HG03378 (cell line): ENCODE measurements at regions not wholly inside any gene's neighbourhood (a gene's known extent, or its start where the extent isn't known, plus 50 kb on each side); places are given as distances from the start of the nearest gene placed in this dataset.
"Not testable (repeated sequence)": the region's sequence is repeated elsewhere in the genome, so short reads cannot be mapped to it uniquely, and the experiment has no call there.

Experiments used
- ATAC-seq: cut with Tn5 transposase; IDR thresholded peaks from one replicate; pipeline ENCODE4 v1.9.1; 2021; ENCODE audit warnings: mild to moderate bottlenecking, moderate library complexity; ENCODE audit not compliant: unreplicated experiment

DNA sequence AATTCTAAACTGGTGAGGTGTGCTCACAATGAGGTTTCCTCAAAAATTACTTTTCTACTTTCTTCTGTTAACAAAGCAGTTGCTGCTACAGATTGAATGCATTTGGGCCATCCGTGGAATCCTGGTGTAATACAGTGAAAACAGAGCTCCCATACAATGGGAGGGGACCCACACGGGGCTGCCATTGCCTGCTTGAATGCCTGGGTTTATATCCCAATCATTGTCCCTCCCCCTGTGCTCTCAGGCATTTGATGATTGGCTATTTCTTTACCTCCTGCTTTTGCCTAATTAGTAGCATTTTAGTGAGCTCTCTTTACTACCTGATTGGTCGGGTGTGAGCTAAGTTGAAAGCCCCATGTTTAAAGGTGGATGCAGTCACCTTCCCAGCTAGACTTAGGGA is 52.9 kb upstream of the CSF1 start:
- not testable (repeated sequence) for ATAC-seq

DNA sequence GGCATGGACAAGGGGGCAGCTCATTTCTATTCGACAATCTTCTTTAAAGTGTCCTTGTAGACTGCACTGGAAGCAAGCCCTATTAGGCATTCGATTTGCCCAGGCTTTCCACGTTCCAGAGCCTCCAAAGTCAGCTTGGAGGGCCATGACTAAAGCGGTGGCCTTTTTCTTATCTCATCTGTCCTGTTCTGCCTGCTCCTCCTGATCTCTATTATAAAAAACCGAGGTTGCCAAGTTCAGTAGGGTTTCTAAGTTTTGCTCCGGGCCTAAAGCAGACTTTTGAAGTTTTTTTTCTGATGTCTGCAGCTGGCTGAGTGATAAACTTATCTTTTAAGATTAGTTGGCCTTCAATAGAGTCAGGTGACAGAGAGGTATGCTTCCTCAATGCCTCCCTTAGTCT is 54.7 kb upstream of the CSF1 start:
- ATAC-seq: not testable (repeated sequence)

DNA sequence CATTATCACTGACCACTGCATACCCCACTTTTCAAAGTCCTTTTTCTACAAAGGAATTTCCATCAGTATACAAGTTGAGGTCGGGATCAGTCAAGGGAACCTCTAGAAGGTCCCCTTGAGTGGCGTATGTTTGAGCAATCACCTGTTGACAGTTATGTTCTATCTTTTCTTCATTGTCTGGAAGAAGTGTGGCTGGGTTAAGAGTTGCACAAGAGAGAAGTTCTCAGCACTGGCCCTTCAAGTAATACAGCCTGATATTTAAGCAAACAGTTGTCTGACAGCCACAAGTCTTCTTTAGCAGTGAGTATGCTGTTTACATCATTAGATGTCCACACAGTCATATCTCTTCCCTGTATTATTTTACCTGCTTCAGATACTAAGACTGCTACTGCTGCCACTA is 56.7 kb upstream of the CSF1 start:
- not testable (repeated sequence) for ATAC-seq

DNA sequence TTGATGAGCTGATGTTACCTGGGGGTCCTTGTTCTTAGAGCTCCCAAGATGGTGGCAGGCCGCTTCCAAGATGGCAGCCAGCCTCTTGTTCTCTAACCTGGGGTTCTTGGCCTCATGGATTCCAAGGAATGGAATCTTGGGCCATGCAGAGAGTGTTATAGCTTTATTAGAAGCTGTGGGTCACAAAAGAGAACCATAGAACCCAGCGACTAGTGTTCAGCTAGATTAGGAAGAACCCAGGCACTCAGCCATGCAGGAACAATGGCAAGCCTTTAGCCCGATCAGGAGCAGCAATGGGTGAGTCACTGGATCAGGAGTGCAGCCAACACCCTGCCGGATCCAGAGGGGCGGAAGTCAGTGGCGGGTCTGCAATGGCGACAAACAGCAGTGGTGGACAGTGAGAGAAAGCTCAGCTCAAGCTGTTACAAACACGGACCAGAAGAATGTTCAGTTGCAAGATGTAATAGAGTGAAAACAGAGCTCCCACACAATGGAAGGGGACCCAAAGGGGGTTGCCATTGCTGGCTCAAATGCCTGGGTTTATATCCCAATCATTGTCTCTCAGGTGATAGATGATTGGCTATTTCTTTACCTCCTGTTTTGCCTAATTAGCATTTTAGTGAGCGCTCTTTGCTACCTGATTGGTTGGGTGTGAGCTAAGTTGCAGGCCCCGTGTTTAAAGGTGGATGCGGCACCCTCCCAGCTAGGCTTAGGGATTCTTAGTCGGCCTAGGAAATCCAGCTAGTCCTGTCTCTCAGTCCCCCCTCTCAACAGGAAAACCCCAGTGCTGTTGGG is 58.2 kb upstream of the CSF1 start:
- not testable (repeated sequence) for ATAC-seq

DNA sequence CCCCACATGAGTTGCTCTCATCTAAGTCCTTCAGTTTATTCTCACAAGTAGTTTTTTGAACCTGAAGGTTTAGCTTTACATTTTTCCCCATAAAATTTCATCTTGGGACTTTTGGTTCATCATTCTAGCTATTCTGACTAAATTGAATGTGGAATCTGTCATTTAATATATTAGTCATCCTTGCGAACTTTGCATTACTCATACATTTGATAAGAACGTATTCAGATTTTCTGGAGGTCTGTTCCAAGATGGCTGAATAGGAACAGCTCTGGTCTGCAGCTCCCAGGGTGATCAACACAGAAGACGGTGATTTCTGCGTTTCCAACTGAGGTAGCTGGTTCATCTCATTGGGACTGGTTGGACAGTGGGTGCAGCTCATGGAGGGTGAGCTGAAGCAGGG is 59.8 kb upstream of the CSF1 start:
- no peak for ATAC-seq

DNA sequence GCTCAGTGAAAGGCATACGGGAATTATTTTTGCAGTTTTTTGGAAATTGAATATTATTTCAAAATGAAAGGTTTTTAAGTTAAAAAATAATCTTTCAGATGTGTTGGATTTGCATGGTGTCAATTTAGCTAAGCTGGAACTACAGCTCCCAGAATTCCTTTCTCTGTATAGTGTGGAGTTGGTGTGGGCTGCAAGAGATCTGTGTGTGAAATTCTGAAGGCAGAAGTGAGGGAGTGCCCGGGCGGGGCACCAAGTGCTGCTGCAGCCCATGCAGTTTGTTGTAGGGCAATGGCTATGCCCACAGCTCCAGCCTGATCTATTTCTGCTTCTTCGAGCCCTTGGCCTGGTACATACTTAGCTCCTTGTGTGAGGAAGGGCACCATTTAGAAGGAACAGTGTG is 60.5 kb upstream of the CSF1 start:
- no peak for ATAC-seq

DNA sequence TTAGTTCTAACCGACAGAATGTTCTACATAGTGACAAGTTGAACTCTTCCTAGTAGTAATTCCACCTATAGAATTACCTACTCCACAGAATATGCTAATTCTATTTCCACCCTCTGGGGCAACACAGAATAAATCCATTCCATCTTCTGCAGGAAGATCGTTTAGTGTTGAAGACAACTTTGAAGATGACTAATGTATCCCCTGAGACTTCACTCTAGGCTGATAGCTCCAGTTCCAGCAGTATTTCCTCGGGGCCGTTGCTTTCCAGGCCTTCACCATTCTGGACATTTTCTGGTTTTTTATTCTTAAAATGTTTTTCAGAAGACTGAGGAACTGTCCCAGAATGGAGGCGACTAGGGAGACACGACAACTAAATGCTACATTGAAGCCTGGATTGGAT is 61.0 kb upstream of the CSF1 start:
- ATAC-seq: no peak

DNA sequence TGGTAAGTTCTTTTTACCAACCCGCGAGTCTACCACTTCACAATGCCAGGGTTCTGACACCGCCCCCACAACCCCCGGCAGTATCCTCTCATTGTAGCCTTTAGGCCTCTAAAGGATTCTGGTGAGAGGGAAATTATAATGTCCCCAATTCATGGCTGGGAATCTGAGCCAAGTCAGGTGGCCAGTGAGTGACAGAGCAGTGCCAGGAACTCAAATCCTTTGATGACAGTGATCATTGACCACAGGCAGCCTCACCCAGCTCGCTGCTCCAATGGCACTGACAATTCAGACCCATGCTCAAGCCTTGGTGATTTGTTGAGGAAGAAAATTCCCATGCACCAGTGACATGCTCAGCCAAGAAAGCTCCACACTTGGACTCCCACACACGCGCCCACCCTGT is 63.4 kb upstream of the CSF1 start:
- ATAC-seq: no peak

DNA sequence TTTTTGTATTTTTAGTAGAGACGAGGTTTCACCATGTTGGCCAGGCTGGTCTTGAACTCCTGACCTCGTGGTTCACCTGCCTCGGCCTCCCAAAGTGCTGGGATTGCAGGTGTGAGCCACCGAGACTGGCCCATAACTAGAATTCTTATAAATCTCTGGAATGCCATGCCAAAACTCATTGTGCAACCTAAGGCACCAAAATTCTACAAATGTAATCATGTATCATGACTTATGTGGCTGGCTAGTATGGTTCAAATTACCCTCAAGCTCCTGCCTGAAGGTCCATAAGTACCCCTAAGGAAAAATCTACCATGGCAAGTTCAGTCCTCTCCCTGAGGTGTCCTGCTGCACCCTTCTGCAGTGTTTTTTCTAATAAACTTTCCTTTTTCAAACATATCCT is 63.8 kb upstream of the CSF1 start:
- ATAC-seq: no peak

DNA sequence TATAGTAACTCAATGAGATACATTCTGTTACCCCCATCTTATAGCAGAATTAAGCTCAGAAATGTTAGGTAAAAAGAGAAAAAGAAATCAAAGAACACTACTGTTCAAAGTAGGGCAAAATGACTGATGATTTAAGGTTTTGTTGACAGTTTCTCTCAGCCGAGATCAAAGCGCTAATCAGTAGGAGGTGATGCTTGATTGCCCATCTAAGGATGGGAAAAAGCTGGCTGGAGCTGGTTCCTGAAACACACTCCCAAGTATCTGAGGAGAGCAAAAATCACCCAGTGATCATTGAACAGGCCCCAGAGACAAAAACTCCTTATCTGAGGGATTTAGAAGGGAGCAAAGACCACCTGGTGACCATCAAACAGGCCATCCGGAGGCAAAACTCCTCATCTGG is 64.5 kb upstream of the CSF1 start:
- ATAC-seq: no peak

DNA sequence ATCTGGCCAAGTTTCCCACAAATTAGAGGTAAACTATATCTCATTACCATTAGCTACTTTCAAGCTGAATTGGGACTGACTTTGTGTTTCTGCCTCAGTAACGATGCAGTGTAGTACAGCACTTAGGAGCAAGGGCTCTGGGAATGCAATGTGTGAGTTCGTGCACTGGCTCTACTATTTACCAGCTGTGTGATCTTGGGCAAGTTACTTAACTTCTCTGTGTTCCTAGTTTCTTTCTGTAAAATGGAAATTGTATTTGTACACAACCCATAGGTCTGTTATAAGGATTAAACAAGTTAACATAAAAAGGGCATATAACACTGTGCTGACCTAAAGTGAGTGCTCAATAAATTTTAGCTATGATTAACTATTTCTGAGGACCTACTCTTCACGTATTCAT is 65.0 kb upstream of the CSF1 start:
- ATAC-seq: no peak

DNA sequence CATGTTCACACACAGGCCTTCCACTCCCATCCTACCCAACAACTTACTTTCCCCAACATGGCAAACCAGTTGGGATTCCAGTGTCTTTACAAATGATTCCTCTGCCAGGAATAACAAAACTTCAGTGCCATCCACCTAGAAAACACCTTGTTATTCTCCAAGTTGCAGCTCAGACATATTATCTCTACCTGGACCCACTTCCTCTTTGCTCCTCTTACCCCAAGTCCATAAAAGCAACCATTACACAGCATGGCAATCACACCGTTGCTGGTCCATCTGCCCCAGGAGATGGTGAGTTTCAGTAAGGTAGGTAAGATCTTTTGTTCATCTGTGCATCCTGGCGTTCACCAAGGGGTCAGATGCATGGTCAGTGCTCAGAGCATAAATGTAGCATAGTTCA is 66.0 kb upstream of the CSF1 start:
- ATAC-seq: no peak

DNA sequence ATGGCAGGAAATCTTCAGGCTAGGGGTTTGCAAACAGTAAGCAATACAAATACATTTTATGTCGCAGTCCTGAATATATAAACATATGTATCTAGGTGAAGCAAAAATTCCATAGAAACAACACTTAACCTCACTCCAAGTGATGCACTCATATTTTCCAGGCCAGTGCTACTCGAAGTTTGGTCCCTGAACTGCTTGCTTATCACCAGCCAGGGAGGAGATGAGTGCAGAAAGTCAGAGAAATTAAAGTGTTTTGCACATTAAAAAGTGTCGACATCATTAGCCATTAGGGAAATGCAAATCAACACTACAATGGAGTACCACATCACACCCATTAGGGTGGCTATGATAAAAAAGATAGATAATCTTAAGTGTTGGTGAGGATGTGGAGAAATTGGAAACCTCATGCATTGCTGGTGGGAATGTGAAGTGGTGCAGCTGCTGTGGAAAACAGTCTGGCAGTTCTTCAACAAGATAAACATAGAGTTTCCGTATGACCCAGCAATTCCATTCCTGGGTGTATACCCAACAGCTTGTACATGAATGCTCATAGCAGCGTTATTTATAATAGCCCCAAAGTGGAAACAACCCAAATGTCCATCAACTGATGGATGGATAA is 70.5 kb upstream of the CSF1 start:
- ATAC-seq: no peak

DNA sequence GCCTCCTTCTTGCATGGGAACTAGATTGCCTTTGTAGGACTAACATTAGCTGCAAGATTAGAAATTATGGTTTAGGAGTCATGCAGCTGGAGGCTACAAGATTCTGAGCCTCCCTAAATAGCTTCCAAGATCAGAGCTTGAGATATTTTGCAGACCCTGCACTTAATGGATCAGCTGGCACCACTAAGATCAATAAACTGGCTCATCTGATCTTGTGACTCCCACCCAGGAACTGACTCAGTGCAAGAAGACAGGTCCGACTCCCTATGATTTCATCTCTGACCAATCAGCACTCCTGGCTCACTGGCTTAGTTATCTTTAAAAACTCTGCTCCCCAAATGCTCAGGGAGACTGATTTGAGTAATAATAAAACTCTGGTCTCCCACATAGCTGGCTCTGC is 71.4 kb upstream of the CSF1 start:
- not testable (repeated sequence) for ATAC-seq

DNA sequence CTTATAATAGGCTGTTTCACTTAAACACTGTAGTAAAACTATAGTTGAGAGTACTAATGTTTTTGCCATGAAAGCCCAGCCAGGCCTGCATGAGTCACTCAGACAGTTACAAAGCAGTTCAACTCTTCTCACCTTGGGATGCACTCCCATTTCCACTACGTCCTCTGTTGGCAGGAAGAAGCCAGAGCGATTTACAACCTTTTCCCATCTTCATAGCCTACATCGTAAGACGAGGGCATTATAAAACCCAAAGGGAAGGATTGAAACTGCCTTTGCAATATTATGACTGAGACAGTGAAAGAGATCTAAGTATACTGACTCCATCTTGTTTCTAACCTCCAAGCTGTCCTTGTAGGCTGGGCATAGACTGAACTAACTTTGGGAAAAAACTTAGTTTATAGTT is 71.8 kb upstream of the CSF1 start:
- ATAC-seq: no peak

DNA sequence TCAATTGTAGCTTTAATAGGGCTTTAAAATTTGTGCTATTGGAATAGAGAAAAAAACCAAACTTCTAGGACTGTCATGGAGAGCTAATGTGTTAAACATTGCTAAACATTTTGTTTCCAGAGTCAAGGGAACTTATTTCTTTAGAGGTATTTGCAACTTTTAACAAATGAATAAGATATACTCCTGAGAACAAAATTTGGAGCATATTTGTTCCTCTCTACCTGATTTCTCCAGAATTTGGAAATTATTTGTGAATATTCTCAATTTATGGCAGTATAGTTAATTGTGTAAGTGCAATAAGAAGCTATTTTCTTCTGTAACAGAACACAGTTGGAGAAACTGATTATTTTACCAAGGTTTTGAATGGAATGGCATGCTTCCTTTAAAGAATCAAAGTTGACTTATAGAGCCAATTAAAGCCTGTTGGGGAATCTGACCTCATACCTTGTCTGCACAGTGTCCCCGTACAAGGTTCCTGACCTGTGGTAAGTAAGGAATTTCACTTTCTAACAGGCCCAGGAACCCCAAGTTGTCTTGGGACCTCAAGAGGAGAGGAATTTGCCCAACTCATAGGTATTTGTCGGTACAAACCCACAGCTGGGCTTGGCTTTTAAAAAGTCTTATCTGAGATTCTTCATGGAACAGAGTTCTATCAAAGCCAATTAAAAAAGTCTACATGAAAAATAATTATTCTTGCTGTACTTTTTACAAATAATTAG is 72.6 kb upstream of the CSF1 start:
- ATAC-seq: no peak

DNA sequence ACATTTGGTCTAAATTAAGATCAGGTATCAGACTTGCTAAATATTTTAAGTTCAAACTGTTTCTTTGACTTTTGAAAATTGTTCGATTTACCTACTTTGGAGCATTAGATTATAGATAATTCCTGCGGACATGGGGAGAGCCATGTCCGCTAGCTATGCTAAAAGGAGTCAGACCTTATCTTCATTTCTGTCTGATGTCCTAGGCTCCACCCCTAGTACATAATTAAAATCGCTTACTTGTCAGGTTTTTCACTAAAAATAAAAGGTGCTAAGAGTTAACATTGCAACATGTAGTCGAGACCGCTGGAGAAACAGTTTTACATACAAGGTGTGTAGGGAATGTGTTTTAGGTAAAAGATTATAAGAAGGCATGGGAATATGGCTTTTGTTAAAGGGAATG is 71.9 kb upstream of the EPS8L3 start:
- ATAC-seq: not testable (repeated sequence)

DNA sequence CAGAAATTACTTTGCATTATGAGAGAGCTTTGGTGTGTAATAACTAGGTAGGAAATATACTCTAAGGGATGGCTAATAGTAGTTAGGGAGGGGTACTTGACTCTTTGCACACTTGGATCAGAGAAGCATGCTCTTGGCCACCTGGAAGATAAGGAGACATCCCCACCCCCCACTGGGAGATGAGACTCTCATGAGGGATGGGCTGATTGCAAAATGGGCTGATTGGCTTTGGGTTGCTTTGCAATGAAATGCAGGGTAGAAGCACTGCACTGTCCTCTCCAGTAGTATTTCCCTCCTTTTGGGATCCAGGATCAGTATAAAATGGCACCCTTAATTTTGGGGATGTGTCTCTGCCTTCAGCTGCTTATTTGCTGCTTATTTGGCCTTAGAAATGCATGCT is 71.2 kb upstream of the EPS8L3 start:
- ATAC-seq: no peak

DNA sequence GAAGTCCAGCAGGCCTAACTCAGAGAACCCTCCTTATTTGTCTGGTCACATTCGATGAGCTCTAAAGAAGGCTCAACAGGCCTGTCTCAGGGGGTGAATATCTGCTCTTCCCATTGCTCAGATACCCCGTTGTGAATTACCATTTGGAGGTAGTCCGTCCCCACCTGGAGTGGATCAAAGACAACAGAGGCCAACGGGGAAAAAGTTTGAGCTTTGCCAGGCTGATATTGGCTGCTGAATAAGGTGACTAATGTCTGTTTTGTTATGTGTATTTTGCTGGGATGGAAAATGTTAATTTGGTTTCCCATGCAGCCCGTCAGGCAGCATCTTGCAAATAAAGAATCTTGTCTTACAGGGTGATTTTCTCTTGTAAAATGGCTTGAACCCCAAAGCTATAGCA is 69.2 kb upstream of the EPS8L3 start:
- ATAC-seq: no peak

DNA sequence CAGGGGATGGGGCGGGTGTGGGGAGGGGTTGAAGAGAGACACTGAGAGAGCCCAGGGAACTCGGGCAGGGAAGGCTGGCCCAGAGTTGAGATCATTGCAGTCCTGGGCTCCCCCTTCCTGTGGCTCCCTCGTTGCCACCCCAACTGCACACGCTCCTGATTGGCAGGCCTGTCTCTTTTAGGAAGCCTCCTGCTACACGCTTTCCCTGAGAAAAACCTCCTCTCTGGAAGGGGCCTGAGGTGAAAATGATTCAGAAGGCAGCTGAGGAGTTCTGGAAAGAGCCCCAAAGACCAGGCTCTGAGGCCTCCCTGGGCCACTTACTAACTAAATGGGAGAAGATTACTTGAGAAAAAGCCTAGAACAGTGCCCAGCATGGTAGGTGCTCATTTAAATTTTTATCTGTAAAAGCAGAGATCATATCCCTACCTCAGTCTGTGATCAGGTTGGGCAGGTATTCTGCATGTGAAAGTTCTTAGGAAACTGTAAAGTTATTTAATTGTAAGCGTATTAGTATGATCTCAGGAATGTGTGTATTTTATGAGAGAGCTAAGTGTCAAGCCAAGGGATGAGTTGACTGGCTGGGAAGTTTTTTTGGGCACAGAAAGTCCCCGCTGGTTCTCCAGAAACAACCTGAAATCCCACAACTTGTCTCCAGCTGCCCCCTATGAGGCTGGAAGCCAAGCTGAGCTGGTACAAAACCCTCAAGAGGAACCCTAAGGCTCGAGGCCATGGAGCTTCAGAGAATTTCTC is 65.2 kb upstream of the EPS8L3 start:
- ATAC-seq: no peak

DNA sequence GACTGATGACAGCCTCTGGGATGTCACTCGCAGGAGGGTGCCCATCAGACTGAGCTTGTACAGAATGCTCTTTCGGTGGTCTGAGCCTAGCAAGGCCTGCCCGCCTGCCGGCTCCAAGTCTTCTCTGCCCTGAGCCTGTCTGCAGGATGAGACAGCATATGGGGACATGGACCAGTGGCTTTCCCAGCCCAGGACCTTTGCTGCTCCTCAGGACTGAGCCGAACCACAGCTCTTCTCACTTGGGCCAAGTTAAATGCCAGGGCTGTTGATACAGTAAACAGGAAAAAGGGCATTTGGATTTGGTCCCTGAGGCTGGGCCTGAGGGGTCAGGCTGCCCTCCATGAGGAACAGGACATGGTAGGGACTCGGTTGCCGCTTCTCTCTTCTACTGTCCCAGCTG is 64.3 kb upstream of the EPS8L3 start:
- no peak for ATAC-seq
